Fibroblast of mammary gland (primary cell): ENCODE measurements at regions not wholly inside any gene's neighbourhood (a gene's known extent, or its start where the extent isn't known, plus 50 kb on each side); places are given as distances from the start of the nearest gene placed in this dataset.
A peak's percentile ranks its signal among the peaks of the same experiment; 100 is the strongest.

ENCODE experiments used
- DNase-seq: peaks from one replicate; pipeline ENCODE4 v3.0.0-alpha.2; 2010; ENCODE audit warnings: low read depth
- H3K4me3 ChIP-seq: 2 replicates; pipeline ENCODE4 v1.5.1; 2011; ENCODE audit warnings: low read depth, mild to moderate bottlenecking, low read length, moderate library complexity; ENCODE audit not compliant: control insufficient read depth
- CTCF ChIP-seq: conservative IDR thresholded peaks from 2 replicates; pipeline ENCODE4 v1.5.1; 2011; ENCODE audit warnings: low read depth, low read length, inconsistent platforms; ENCODE audit not compliant: control insufficient read depth, insufficient read depth

GRCh38 chr12:127334912-127335644 is 931.9 kb upstream of the TMEM132C start:
- no peak for TF ChIP-seq CTCF
- peak; percentile 6 for DNase-seq
- no peak overlapping the region for H3K4me3 ChIP-seq

- no peak for TF ChIP-seq CTCF
- DNase-seq, result no peak
These were observed 930.6 kb upstream of the TMEM132C start for GRCh38 chr12:127336416-127336815.

GRCh38 chr12:127339065-127339464 is 927.9 kb upstream of the TMEM132C start:
- TF ChIP-seq CTCF, result no peak
- no peak for DNase-seq
- H3K4me3 ChIP-seq, result no peak overlapping the region

More at GRCh38 chr12:127336416-127336815, 930.6 kb upstream of the TMEM132C start:
- H3K4me3 ChIP-seq, result no peak overlapping the region

GRCh38 chr12:127340381-127340780 is 926.6 kb upstream of the TMEM132C start:
- DNase-seq, result peak; percentile 58
- no peak for TF ChIP-seq CTCF

GRCh38 chr12:127342861-127343260 is 924.1 kb upstream of the TMEM132C start:
- TF ChIP-seq CTCF, result no peak
- H3K4me3 ChIP-seq, result no peak overlapping the region
- peak; percentile 55 for DNase-seq

More at GRCh38 chr12:127340381-127340780, 926.6 kb upstream of the TMEM132C start:
- H3K4me3 ChIP-seq, result no peak overlapping the region

GRCh38 chr12:127343940-127344339 is 923.0 kb upstream of the TMEM132C start:
- H3K4me3 ChIP-seq, result no peak overlapping the region
- TF ChIP-seq CTCF, result no peak
- peak; percentile 18 for DNase-seq
